NCI-H1105 treated with DMSO at 0.1 percent for 48 hours (cell line): ENCODE measurements at regions not wholly inside any gene's neighbourhood (a gene's known extent, or its start where the extent isn't known, plus 50 kb on each side); places are given as distances from the start of the nearest gene placed in this dataset.

ENCODE experiments used
- DNase-seq: peaks from one replicate; lab custom pipeline; 2025; lab: John Stamatoyannopoulos, UW

- DNase-seq, result no peak
These were observed 59.5 kb upstream of the SLITRK1 start for GRCh38 chr13:83941701-83942335.

DNA sequence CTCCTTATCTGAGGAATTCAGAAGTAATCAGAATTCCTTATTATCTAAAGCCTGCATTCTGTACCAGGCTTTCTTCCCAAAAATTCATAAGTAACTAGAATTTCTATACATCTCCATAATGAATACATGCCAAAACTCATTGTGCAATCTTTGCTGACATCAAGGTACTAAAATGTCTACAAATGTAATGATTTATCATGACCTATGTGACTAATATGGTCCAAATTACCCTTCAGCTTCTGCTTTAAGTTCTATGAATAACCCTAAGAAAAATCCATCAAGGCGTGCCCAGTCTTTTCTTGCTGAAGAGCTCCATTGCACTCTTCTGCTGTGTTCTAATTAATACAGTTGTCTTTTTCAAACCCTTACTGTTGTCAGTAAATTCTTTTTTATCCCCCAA, 58.5 kb upstream of the SLITRK1 start:
- DNase-seq, result no peak

GRCh38 chr13:83937579-83937978, 55.3 kb upstream of the SLITRK1 start:
- no peak for DNase-seq

GRCh38 chr13:83935566-83935965, 53.3 kb upstream of the SLITRK1 start:
- peak; percentile 81 for DNase-seq
